ENCODE measurements at regions not wholly inside any gene's neighbourhood (a gene's known extent, or its start where the extent isn't known, plus 50 kb on each side); places are given as distances from the start of the nearest gene placed in this dataset.

GRCh38 chr13:74841651-74842050 lies 640.3 kb downstream of the TBC1D4 start:
- TF ChIP-seq, protein P1, sequence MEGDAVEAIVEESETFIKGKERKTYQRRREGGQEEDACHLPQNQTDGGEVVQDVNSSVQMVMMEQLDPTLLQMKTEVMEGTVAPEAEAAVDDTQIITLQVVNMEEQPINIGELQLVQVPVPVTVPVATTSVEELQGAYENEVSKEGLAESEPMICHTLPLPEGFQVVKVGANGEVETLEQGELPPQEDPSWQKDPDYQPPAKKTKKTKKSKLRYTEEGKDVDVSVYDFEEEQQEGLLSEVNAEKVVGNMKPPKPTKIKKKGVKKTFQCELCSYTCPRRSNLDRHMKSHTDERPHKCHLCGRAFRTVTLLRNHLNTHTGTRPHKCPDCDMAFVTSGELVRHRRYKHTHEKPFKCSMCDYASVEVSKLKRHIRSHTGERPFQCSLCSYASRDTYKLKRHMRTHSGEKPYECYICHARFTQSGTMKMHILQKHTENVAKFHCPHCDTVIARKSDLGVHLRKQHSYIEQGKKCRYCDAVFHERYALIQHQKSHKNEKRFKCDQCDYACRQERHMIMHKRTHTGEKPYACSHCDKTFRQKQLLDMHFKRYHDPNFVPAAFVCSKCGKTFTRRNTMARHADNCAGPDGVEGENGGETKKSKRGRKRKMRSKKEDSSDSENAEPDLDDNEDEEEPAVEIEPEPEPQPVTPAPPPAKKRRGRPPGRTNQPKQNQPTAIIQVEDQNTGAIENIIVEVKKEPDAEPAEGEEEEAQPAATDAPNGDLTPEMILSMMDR (conservative IDR thresholded peaks at IDR 0.05; ENCODE audit: low read depth, low read length): no peak
- H3K36me3 ChIP-seq (ENCODE audit: insufficient read depth): no peaks in the 10 kb centered on the region
- no peak overlapping the region for H3K4me3 ChIP-seq (IDR thresholded peaks at IDR 0.05; ENCODE audit: insufficient read depth, low read depth, low read length)
- H3K4me1 ChIP-seq (ENCODE audit: low read depth, poor library complexity, severe bottlenecking): no peaks in the 10 kb centered on the region
- H3K79me2 ChIP-seq (ENCODE audit: insufficient read depth, low read depth): no peaks in the 10 kb centered on the region
- no peak overlapping the region for H3K9ac ChIP-seq
- H3K27ac ChIP-seq: no peak overlapping the region
- H2AFZ ChIP-seq (ENCODE audit: low read depth): no peak overlapping the region
- no peaks in the 10 kb centered on the region for H4K20me1 ChIP-seq (ENCODE audit: insufficient read depth)
- H3K27me3 ChIP-seq (ENCODE audit: insufficient read depth, low read depth): no peaks in the 10 kb centered on the region
- no peak overlapping the region for H3K4me2 ChIP-seq

DNA sequence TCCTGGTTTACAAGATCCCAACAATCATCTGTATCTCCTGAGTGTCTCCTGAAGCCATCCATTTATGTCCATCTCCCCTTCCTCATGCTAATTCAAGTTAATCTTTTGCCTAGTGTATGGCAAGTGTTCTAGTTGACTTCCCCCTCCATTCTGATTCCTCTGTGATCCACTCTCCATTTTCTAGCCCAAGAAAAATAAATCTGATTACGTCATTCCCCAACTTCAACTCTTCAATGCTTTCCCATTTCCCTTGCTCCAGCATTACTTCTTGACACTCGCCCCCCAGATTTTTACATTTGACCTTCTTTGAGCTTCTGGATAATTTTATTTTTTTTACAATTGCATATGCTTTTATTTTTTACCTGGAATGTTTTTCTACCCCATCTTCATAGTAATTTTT lies 640.8 kb downstream of the TBC1D4 start:
- Histone ChIP-seq H3K4me1 (ENCODE audit: low read depth, poor library complexity, severe bottlenecking) (no peaks in the 10 kb centered on the region), H3K9ac (no peak overlapping the region), H4K20me1 (ENCODE audit: insufficient read depth) (no peaks in the 10 kb centered on the region), H3K27me3 (ENCODE audit: insufficient read depth, low read depth) (no peaks in the 10 kb centered on the region), H3K4me3 (IDR thresholded peaks at IDR 0.05; ENCODE audit: insufficient read depth, low read depth, low read length) (no peak overlapping the region), H3K27ac (no peak overlapping the region), H3K36me3 (ENCODE audit: insufficient read depth) (no peaks in the 10 kb centered on the region), H2AFZ (ENCODE audit: low read depth) (no peak overlapping the region), H3K4me2 (no peak overlapping the region), H3K79me2 (ENCODE audit: insufficient read depth, low read depth) (no peaks in the 10 kb centered on the region)
- TF ChIP-seq, protein P1 (conservative IDR thresholded peaks at IDR 0.05; ENCODE audit: low read depth, low read length): no peak

GRCh38 chr13:74839656-74840055 lies 642.3 kb downstream of the TBC1D4 start:
- no peak overlapping the region for H3K9ac ChIP-seq
- no peaks in the 10 kb centered on the region for H3K27me3 ChIP-seq (ENCODE audit: insufficient read depth, low read depth)
- no peak overlapping the region for H3K4me2 ChIP-seq
- H3K36me3 ChIP-seq (ENCODE audit: insufficient read depth): no peaks in the 10 kb centered on the region
- H3K4me3 ChIP-seq (IDR thresholded peaks at IDR 0.05; ENCODE audit: insufficient read depth, low read depth, low read length): no peak overlapping the region
- TF ChIP-seq, protein P1 (conservative IDR thresholded peaks at IDR 0.05; ENCODE audit: low read depth, low read length): no peak
- no peaks in the 10 kb centered on the region for H3K79me2 ChIP-seq (ENCODE audit: insufficient read depth, low read depth)
- no peaks in the 10 kb centered on the region for H4K20me1 ChIP-seq (ENCODE audit: insufficient read depth)
- H2AFZ ChIP-seq (ENCODE audit: low read depth): no peak overlapping the region
- no peaks in the 10 kb centered on the region for H3K4me1 ChIP-seq (ENCODE audit: low read depth, poor library complexity, severe bottlenecking)
- no peak overlapping the region for H3K27ac ChIP-seq

DNA sequence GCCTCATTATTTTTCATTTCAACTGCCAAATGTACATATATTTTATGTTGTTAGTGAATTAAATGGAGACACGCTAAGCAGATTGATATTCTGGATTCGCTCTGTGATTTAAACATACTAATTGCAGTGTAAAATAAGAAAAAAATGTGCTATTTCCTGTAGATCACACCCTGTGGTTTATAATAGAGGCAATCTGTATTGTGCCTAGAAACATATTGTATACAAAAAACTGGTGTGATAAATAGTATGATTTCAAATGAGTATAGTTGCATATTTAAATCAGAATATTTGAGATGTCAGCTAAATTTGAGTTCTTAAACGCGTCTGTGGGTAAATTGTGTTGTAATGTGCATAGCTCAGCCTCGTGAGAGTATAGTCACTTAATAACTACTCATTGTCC lies 643.9 kb downstream of the TBC1D4 start:
- Histone ChIP-seq H3K79me2 (ENCODE audit: insufficient read depth, low read depth) (no peaks in the 10 kb centered on the region), H3K27ac (no peak overlapping the region), H2AFZ (ENCODE audit: low read depth) (no peak overlapping the region), H4K20me1 (ENCODE audit: insufficient read depth) (no peaks in the 10 kb centered on the region), H3K4me2 (no peak overlapping the region), H3K9ac (no peak overlapping the region), H3K36me3 (ENCODE audit: insufficient read depth) (no peaks in the 10 kb centered on the region), H3K27me3 (ENCODE audit: insufficient read depth, low read depth) (no peaks in the 10 kb centered on the region), H3K4me1 (ENCODE audit: low read depth, poor library complexity, severe bottlenecking) (no peaks in the 10 kb centered on the region), H3K4me3 (IDR thresholded peaks at IDR 0.05; ENCODE audit: insufficient read depth, low read depth, low read length) (no peak overlapping the region)
- TF ChIP-seq, protein P1 (conservative IDR thresholded peaks at IDR 0.05; ENCODE audit: low read depth, low read length): no peak

All from KMS-11 (cell line).